HG03457 (cell line): ENCODE measurements at regions not wholly inside any gene's neighbourhood (a gene's known extent, or its start where the extent isn't known, plus 50 kb on each side); places are given as distances from the start of the nearest gene placed in this dataset.

Source experiments
- ATAC-seq: cut with Tn5 transposase; IDR thresholded peaks from one replicate; pipeline ENCODE4 v1.9.1; 2021; ENCODE audit warnings: moderate number of reproducible peaks; ENCODE audit not compliant: unreplicated experiment

GRCh38 chr4:120526033-120526432, 396.5 kb downstream of the PRDM5 start:
- ATAC-seq = no peak

GRCh38 chr4:120525106-120525505, 397.4 kb downstream of the PRDM5 start:
- no peak for ATAC-seq

GRCh38 chr4:120524237-120524636, 398.3 kb downstream of the PRDM5 start:
- ATAC-seq = no peak

GRCh38 chr4:120520761-120521160, 401.8 kb downstream of the PRDM5 start:
- no peak for ATAC-seq

- ATAC-seq = no peak
Measured at GRCh38 chr4:120517966-120518365, 404.6 kb downstream of the PRDM5 start.

- no peak for ATAC-seq
Measured at GRCh38 chr4:120509719-120510118, 412.8 kb downstream of the PRDM5 start.

- no peak for ATAC-seq
Measured at GRCh38 chr4:120509222-120509621, 413.3 kb downstream of the PRDM5 start.

- ATAC-seq = no peak
Measured at GRCh38 chr4:120508036-120508435, 414.5 kb downstream of the PRDM5 start.

- no peak for ATAC-seq
Measured at GRCh38 chr4:120506536-120506935, 416.0 kb downstream of the PRDM5 start.

GRCh38 chr4:120498678-120499077, 423.8 kb downstream of the PRDM5 start:
- ATAC-seq = no peak

- ATAC-seq = no peak
Measured at GRCh38 chr4:120491481-120491880, 424.8 kb upstream of the MAD2L1 start.

GRCh38 chr4:120481756-120482155, 415.1 kb upstream of the MAD2L1 start:
- ATAC-seq = no peak

GRCh38 chr4:120472447-120473131, 405.9 kb upstream of the MAD2L1 start:
- ATAC-seq = no peak

- ATAC-seq = no peak
Measured at GRCh38 chr4:120466429-120466828, 399.8 kb upstream of the MAD2L1 start.

GRCh38 chr4:120454788-120455187, 388.1 kb upstream of the MAD2L1 start:
- no peak for ATAC-seq

GRCh38 chr4:120452536-120452935, 385.9 kb upstream of the MAD2L1 start:
- ATAC-seq = no peak

GRCh38 chr4:120452001-120452400, 385.4 kb upstream of the MAD2L1 start:
- ATAC-seq = no peak

- no peak for ATAC-seq
Measured at GRCh38 chr4:120447774-120448173, 381.1 kb upstream of the MAD2L1 start.

GRCh38 chr4:120446051-120446567, 379.5 kb upstream of the MAD2L1 start:
- peak; percentile 82 for ATAC-seq

GRCh38 chr4:120445186-120445585, 378.5 kb upstream of the MAD2L1 start:
- ATAC-seq = no peak

- ATAC-seq = no peak
Measured at GRCh38 chr4:120443116-120443515, 376.5 kb upstream of the MAD2L1 start.

GRCh38 chr4:120440730-120441129, 374.1 kb upstream of the MAD2L1 start:
- no peak for ATAC-seq

- ATAC-seq = no peak
Measured at GRCh38 chr4:120435179-120435578, 368.5 kb upstream of the MAD2L1 start.
